Panc1 (cell line): ENCODE measurements at regions not wholly inside any gene's neighbourhood (a gene's known extent, or its start where the extent isn't known, plus 50 kb on each side); places are given as distances from the start of the nearest gene placed in this dataset.

Experiments used
- ATAC-seq: fragments of 200-7000 bp; cut with Tn5 transposase; 2 replicates; pipeline ENCODE4 v1.9.1; 2020; ENCODE audit warnings: mild to moderate bottlenecking, moderate library complexity
- BruUV-seq: library from RNA; stranded (reverse); fragments of 400-500 nt; replicated peaks from 2 replicates; lab custom pipeline; 2021; lab: Mats Ljungman, UMichigan
- CTCF ChIA-PET: fragments of 300-600 bp; sonication (Branson Sonifier 250); formaldehyde crosslinking; loops from one replicate; lab custom pipeline; 2022; ENCODE audit warnings: antibody characterized with exemption; lab: Charles Lee
- POLR2A ChIA-PET: fragments of 300-600 bp; sonication (Branson Sonifier 250); formaldehyde crosslinking; loops from one replicate; lab custom pipeline; 2022; ENCODE audit warnings: antibody characterized with exemption; lab: Charles Lee
- DNase-seq: peaks from one replicate; pipeline ENCODE4 v3.0.0-alpha.2; 2010; ENCODE audit warnings: low read depth, low spot score
- H3K27ac ChIP-seq: 2 replicates; pipeline ENCODE4 v1.5.1; 2011; ENCODE audit warnings: mild to moderate bottlenecking, low read length, inconsistent platforms
- H3K27me3 ChIP-seq: fragments of 200-500 bp; sonication (Bioruptor generic); 2 replicates; pipeline ENCODE4 v1.6.0; 2014; ENCODE audit warnings: low read length, inconsistent platforms; ENCODE audit not compliant: control insufficient read depth, insufficient read depth
- H3K36me3 ChIP-seq: fragments of 200-500 bp; sonication (Bioruptor generic); 2 replicates; pipeline ENCODE4 v1.5.1; 2014; ENCODE audit warnings: inconsistent platforms, mild to moderate bottlenecking, low read length, moderate library complexity; ENCODE audit not compliant: control insufficient read depth, insufficient read depth
- H3K4me1 ChIP-seq: 2 replicates; pipeline ENCODE4 v1.5.1; 2011; ENCODE audit warnings: inconsistent platforms, mild to moderate bottlenecking, low read length, moderate library complexity; ENCODE audit not compliant: control insufficient read depth, insufficient read depth
- H3K4me3 ChIP-seq, 2 experiments: 2 replicates each; pipeline ENCODE4 v1.5.1; 2011 to 2012; ENCODE audit warnings: low read depth in 2 of 2, low read length in 2 of 2, mild to moderate bottlenecking in 2 of 2, inconsistent platforms in 1 of 2, moderate library complexity in 1 of 2
- H3K9me3 ChIP-seq: fragments of 200-500 bp; sonication (Bioruptor generic); 2 replicates; pipeline ENCODE4 v1.5.1; 2014; ENCODE audit warnings: low read depth, mild to moderate bottlenecking, inconsistent platforms, low read length, moderate library complexity; ENCODE audit not compliant: control insufficient read depth, insufficient read depth
- CTCF ChIP-seq: fragments of 450-650 bp; IDR thresholded peaks from 2 replicates; pipeline ENCODE4 v1.5.1; 2017; ENCODE audit warnings: mild to moderate bottlenecking
- POLR2AphosphoS5 ChIP-seq: IDR thresholded peaks from 2 replicates; pipeline ENCODE4 v1.6.1; 2012; ENCODE audit warnings: mild to moderate bottlenecking, low read depth, low read length, moderate library complexity
- SIN3A ChIP-seq: IDR thresholded peaks from 2 replicates; pipeline ENCODE4 v1.6.1; 2012; ENCODE audit warnings: low read depth, mild to moderate bottlenecking, low read length, moderate library complexity, borderline replicate concordance; ENCODE audit not compliant: insufficient read depth
- TCF7L2 ChIP-seq: IDR thresholded peaks from 2 replicates; pipeline ENCODE4 v1.6.1; 2011; ENCODE audit warnings: mild to moderate bottlenecking, low read depth, low read length, inconsistent platforms
- in situ Hi-C: cut with HindIII; loops from 2 replicates; pipeline ENCODE4 v1.10.0; 2016; ENCODE audit warnings: low sequenced_read_pairs, low pct_unique_long_range_greater_than_20kb
- intact Hi-C: fragments of 100-400 bp; cut with micrococcal nuclease; formaldehyde crosslinking; loops from one replicate; pipeline ENCODE4 v1.10.0; 2022; ENCODE audit not compliant: unreplicated experiment
- TF ChIP-seq, protein P1 (sequence below), 2 experiments: IDR thresholded peaks; 2 replicates each; pipeline ENCODE4 v1.6.1; 2011 to 2012; ENCODE audit warnings: low read depth in 2 of 2, control low read depth in 1 of 2, low read length in 1 of 2, mild to moderate bottlenecking in 1 of 2, moderate library complexity in 1 of 2; ENCODE audit not compliant: insufficient read depth in 1 of 2

- TF ChIP-seq SIN3A (no peak), TCF7L2 (no peak), CTCF (no peak), POLR2AphosphoS5 (no peak)
- TF ChIP-seq, protein P1, sequence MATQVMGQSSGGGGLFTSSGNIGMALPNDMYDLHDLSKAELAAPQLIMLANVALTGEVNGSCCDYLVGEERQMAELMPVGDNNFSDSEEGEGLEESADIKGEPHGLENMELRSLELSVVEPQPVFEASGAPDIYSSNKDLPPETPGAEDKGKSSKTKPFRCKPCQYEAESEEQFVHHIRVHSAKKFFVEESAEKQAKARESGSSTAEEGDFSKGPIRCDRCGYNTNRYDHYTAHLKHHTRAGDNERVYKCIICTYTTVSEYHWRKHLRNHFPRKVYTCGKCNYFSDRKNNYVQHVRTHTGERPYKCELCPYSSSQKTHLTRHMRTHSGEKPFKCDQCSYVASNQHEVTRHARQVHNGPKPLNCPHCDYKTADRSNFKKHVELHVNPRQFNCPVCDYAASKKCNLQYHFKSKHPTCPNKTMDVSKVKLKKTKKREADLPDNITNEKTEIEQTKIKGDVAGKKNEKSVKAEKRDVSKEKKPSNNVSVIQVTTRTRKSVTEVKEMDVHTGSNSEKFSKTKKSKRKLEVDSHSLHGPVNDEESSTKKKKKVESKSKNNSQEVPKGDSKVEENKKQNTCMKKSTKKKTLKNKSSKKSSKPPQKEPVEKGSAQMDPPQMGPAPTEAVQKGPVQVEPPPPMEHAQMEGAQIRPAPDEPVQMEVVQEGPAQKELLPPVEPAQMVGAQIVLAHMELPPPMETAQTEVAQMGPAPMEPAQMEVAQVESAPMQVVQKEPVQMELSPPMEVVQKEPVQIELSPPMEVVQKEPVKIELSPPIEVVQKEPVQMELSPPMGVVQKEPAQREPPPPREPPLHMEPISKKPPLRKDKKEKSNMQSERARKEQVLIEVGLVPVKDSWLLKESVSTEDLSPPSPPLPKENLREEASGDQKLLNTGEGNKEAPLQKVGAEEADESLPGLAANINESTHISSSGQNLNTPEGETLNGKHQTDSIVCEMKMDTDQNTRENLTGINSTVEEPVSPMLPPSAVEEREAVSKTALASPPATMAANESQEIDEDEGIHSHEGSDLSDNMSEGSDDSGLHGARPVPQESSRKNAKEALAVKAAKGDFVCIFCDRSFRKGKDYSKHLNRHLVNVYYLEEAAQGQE (IDR thresholded peaks at IDR 0.05; ENCODE audit: insufficient read depth in 1 of 2, low read depth in 2 of 2, low read length in 1 of 2), result no peak
- Histone ChIP-seq H3K36me3 (no peaks in the 10 kb centered on the region), H3K4me3 (no peak overlapping the region), H3K4me1 (no peaks in the 10 kb centered on the region), H3K27me3 (peaks cover 12% of the 10 kb centered on the region), H3K9me3 (no peaks in the 10 kb centered on the region), H3K27ac (no peak overlapping the region)
- in situ Hi-C loops (no loop called here), intact Hi-C loops (no loop called here)
- DNase-seq, result no peak
- ChIA-PET CTCF (no interaction called here), POLR2A (no interaction called here)
- no TSS peak for BruUV-seq
- no peak for ATAC-seq
Observed at GRCh38 chr10:128967980-128968756, 498.9 kb upstream of the MGMT start.

GRCh38 chr10:128969551-128969950 lies 497.5 kb upstream of the MGMT start:
- BruUV-seq, result no TSS peak
- intact Hi-C loops (no loop called here), in situ Hi-C loops (no loop called here)
- Histone ChIP-seq H3K27me3 (peaks cover 6% of the 10 kb centered on the region), H3K9me3 (no peaks in the 10 kb centered on the region), H3K4me1 (no peaks in the 10 kb centered on the region), H3K36me3 (no peaks in the 10 kb centered on the region), H3K27ac (no peak overlapping the region), H3K4me3 (no peak overlapping the region)
- CTCF ChIA-PET, result no interaction called here
- DNase-seq (no peak), ATAC-seq (no peak)
- POLR2A ChIA-PET, result no interaction called here
- TF ChIP-seq TCF7L2, result no peak
- TF ChIP-seq, protein P1 (IDR thresholded peaks at IDR 0.05; ENCODE audit: insufficient read depth in 1 of 2, low read depth in 2 of 2, low read length in 1 of 2), result no peak
- TF ChIP-seq CTCF, result no peak
- TF ChIP-seq SIN3A, result no peak
- no peak for TF ChIP-seq POLR2AphosphoS5
